ENCODE measurements at regions not wholly inside any gene's neighbourhood (a gene's known extent, or its start where the extent isn't known, plus 50 kb on each side); places are given as distances from the start of the nearest gene placed in this dataset.

- TF ChIP-seq ZFP3 (CRISPR knock-in tag; IDR thresholded peaks at IDR 0.05): no peak
- TF ChIP-seq ZNF8 (CRISPR knock-in tag; IDR thresholded peaks at IDR 0.05): no peak
- TF ChIP-seq ARNTL (CRISPR knock-in tag; IDR thresholded peaks at IDR 0.05; ENCODE audit: borderline replicate concordance, low read depth): no peak
- TF ChIP-seq RARB (CRISPR knock-in tag; IDR thresholded peaks at IDR 0.05): no peak
Observed at GRCh38 chr7:35576031-35576573, 118.8 kb downstream of the HERPUD2 start.
